ENCODE measurements at regions not wholly inside any gene's neighbourhood (a gene's known extent, or its start where the extent isn't known, plus 50 kb on each side); places are given as distances from the start of the nearest gene placed in this dataset.

- H3K79me2 ChIP-seq (ENCODE audit: control insufficient read depth, insufficient read depth, low read length), result no peaks in the 10 kb centered on the region
- H3K27me3 ChIP-seq (ENCODE audit: control insufficient read depth in 2 of 2, insufficient read depth in 2 of 2, low read length in 2 of 2), result no peaks in the 10 kb centered on the region
- no peak overlapping the region for H2AFZ ChIP-seq (ENCODE audit: low read depth, low read length)
- in situ Hi-C loops (cut with MboI) (no loop called here), intact Hi-C loops (cut with micrococcal nuclease) (no loop called here)
- POLR2A ChIA-PET, result interaction anchor here (1.0 kb wide), 1 partner anchor 62 kb away, joined by 3 read pairs; no protein-coding TSS in a partner anchor
- ATAC-seq, result no peak
- no peaks in the 10 kb centered on the region for H3K9me3 ChIP-seq (replicated peaks; ENCODE audit: control insufficient read depth, insufficient read depth, low read depth, low read length)
- no peaks in the 10 kb centered on the region; a peak in 1 of 5 replicates for H3K4me1 ChIP-seq (replicated peaks in 1 of 2; ENCODE audit: control insufficient read depth in 2 of 2, insufficient read depth in 2 of 2, low read length in 2 of 2)
- H3K4me3 ChIP-seq, result no peak overlapping the region
- 76% methylated on average over 3 of the region's 3 CpGs for WGBS (ENCODE audit: insufficient coverage, low coverage, missing lambda C conversion rate)
- DNase-seq (ENCODE audit: extremely low read depth in 1 of 4, low spot score in 3 of 4), result no peak
- no peak overlapping the region for H3K9ac ChIP-seq (ENCODE audit: insufficient read depth in 1 of 2, low read depth in 2 of 2, low read length in 2 of 2)
- FAIRE-seq, result no peak
- CTCF ChIA-PET (ENCODE audit: low intra/inter-chr PET ratio), result no interaction called here
- no peak overlapping the region for H3K4me2 ChIP-seq (ENCODE audit: insufficient read depth, low read length)
- no peak for TF ChIP-seq NFE2 (IDR thresholded peaks at IDR 0.05; ENCODE audit: low read depth)
- no peak for TF ChIP-seq RBM39 (optimal IDR thresholded peaks at IDR 0.05; ENCODE audit: low read depth, low read length)
- no peak for TF ChIP-seq YY1 (IDR thresholded peaks at IDR 0.05; ENCODE audit: borderline replicate concordance in 1 of 3, control insufficient read depth in 1 of 3, extremely low read depth in 1 of 3, insufficient read depth in 3 of 3, insufficient read length in 1 of 3, insufficient replicate concordance in 2 of 3, low read depth in 1 of 3, low read length in 2 of 3)
- TF ChIP-seq SRSF3 (IDR thresholded peaks at IDR 0.05; ENCODE audit: insufficient read depth, low read length), result no peak
- TF ChIP-seq KLF13 (tag; IDR thresholded peaks at IDR 0.05; ENCODE audit: borderline replicate concordance, low read depth), result no peak
- no peak for TF ChIP-seq HEY1 (CRISPR knock-in tag; IDR thresholded peaks at IDR 0.05; ENCODE audit: borderline replicate concordance)
- no peak for TF ChIP-seq CSDE1 (IDR thresholded peaks at IDR 0.05)
- TF ChIP-seq SMC3 (conservative IDR thresholded peaks at IDR 0.05; ENCODE audit: insufficient read depth, low read depth, low read length), result no peak
- TF ChIP-seq RBM25 (IDR thresholded peaks at IDR 0.05; ENCODE audit: low read depth, low read length, severe bottlenecking), result no peak
- no peak for TF ChIP-seq POLR2AphosphoS5 (IDR thresholded peaks at IDR 0.05; ENCODE audit: control insufficient read depth, insufficient read depth, low read depth, low read length)
- no peak for TF ChIP-seq MXD1 (CRISPR knock-in tag; IDR thresholded peaks at IDR 0.05; ENCODE audit: borderline replicate concordance, poor library complexity, severe bottlenecking)
- no peak for TF ChIP-seq THRAP3 (IDR thresholded peaks at IDR 0.05; ENCODE audit: borderline replicate concordance)
- TF ChIP-seq POLR2AphosphoS2 (IDR thresholded peaks at IDR 0.05; ENCODE audit: low read length), result no peak
- no peak for TF ChIP-seq PRPF4 (IDR thresholded peaks at IDR 0.05; ENCODE audit: insufficient read depth, low read depth, low read length, poor library complexity, severe bottlenecking)
- no peak for TF ChIP-seq KAT7 (CRISPR knock-in tag; IDR thresholded peaks at IDR 0.05; ENCODE audit: borderline replicate concordance)
- TF ChIP-seq BDP1 (IDR thresholded peaks at IDR 0.05; ENCODE audit: insufficient read depth, insufficient read length), result no peak
- no peak for TF ChIP-seq NBN (IDR thresholded peaks at IDR 0.05; ENCODE audit: low read depth)
- TF ChIP-seq ADNP (tag; IDR thresholded peaks at IDR 0.05), result no peak
- no peaks in the 10 kb centered on the region for H4K20me1 ChIP-seq (replicated peaks; ENCODE audit: control insufficient read depth, insufficient read depth, low read length)
- H3K9me1 ChIP-seq (ENCODE audit: control insufficient read depth, insufficient read depth, low read length), result no peaks in the 10 kb centered on the region
- H3K27ac ChIP-seq (ENCODE audit: extremely low read depth, low read depth, low read length), result no peak overlapping the region
- peaks cover 13% of the 10 kb centered on the region; the same call in 1 of the 3 replicates for H3K36me3 ChIP-seq (ENCODE audit: control insufficient read depth, insufficient read depth, low read length)
- no TSS peak for BruUV-seq (replicated peaks)
Measured at GRCh38 chr7:35891004-35891830, 90.4 kb downstream of the SEPTIN7 start.
